ENCODE measurements at regions not wholly inside any gene's neighbourhood (a gene's known extent, or its start where the extent isn't known, plus 50 kb on each side); places are given as distances from the start of the nearest gene placed in this dataset.
A peak's percentile ranks its signal among the peaks of the same experiment; 100 is the strongest.
"Not testable (repeated sequence)": the region's sequence is repeated elsewhere in the genome, so short reads cannot be mapped to it uniquely, and the experiment has no call there.

- no peak for DNase-seq
Observed at GRCh38 chr10:55740110-55740509, 620.9 kb downstream of the ZWINT start.

- peak; percentile 35 for DNase-seq
Observed at GRCh38 chr10:55734112-55734511, 626.9 kb downstream of the ZWINT start.

- DNase-seq, result no peak
Observed at GRCh38 chr10:55704950-55705349, 656.1 kb downstream of the ZWINT start.

GRCh38 chr10:55668326-55668922 lies 692.6 kb downstream of the ZWINT start:
- DNase-seq, result peak; percentile 73

GRCh38 chr10:55653531-55653930 lies 707.5 kb downstream of the ZWINT start:
- DNase-seq, result peak; percentile 27

GRCh38 chr10:55641601-55642000 lies 719.5 kb downstream of the ZWINT start:
- DNase-seq, result no peak

GRCh38 chr10:55631071-55631654 lies 729.9 kb downstream of the ZWINT start:
- DNase-seq, result peak; percentile 93

- peak; percentile 71 for DNase-seq
Observed at GRCh38 chr10:55630491-55631056, 730.5 kb downstream of the ZWINT start.

- peak; percentile 88 for DNase-seq
Observed at GRCh38 chr10:55629793-55630490, 731.1 kb downstream of the ZWINT start.

GRCh38 chr10:55628260-55628701 lies 732.8 kb downstream of the ZWINT start:
- peak; percentile 83 for DNase-seq

GRCh38 chr10:55627501-55628051 lies 733.5 kb downstream of the ZWINT start:
- DNase-seq, result peak; percentile 67

- DNase-seq, result peak; percentile 10
Observed at GRCh38 chr10:55601690-55602478, 759.2 kb downstream of the ZWINT start.

GRCh38 chr10:55551603-55552002 lies 750.6 kb upstream of the PCDH15 start:
- no peak for DNase-seq

GRCh38 chr10:55550236-55550635 lies 749.2 kb upstream of the PCDH15 start:
- peak; percentile 45 for DNase-seq

GRCh38 chr10:55537497-55537896 lies 736.5 kb upstream of the PCDH15 start:
- DNase-seq, result not testable (repeated sequence)

GRCh38 chr10:55519264-55519663 lies 718.2 kb upstream of the PCDH15 start:
- DNase-seq, result no peak

- peak; percentile 71 for DNase-seq
Observed at GRCh38 chr10:55518416-55518815, 717.4 kb upstream of the PCDH15 start.

GRCh38 chr10:55509168-55509567 lies 708.1 kb upstream of the PCDH15 start:
- peak; percentile 82 for DNase-seq

- peak; percentile 84 for DNase-seq
Observed at GRCh38 chr10:55500931-55501559, 700.0 kb upstream of the PCDH15 start.

GRCh38 chr10:55497893-55498499 lies 697.0 kb upstream of the PCDH15 start:
- no peak for DNase-seq

- DNase-seq, result no peak
Observed at GRCh38 chr10:55495555-55495954, 694.5 kb upstream of the PCDH15 start.

- no peak for DNase-seq
Observed at GRCh38 chr10:55491712-55492111, 690.7 kb upstream of the PCDH15 start.
